ENCODE measurements at regions not wholly inside any gene's neighbourhood (a gene's known extent, or its start where the extent isn't known, plus 50 kb on each side); places are given as distances from the start of the nearest gene placed in this dataset.

- DNase-seq = no peak
Observed at GRCh38 chr6:43865932-43866645, 96.1 kb downstream of the VEGFA start.

- DNase-seq = no peak
Observed at GRCh38 chr6:43865086-43865485, 95.1 kb downstream of the VEGFA start.

DNA sequence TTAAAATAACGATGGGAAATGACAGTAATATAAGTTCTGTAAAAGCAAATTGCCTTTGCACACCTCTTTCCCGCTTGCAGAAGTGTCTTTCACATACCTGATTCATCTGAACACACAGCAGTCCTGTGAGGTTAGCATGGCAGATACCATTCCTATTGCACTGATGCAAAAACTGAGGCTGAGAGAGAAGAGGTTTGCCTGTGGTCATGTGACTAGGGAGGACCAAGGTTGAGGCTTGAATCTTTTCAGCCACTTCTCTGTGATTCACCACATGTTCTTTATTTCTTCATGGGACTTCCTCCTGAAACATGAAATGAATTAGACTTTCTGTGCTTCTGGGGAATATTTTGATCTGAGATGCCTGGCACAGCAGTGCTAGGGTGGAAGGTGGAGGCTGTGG is 92.9 kb downstream of the VEGFA start:
- DNase-seq = no peak

GRCh38 chr6:43861212-43861894 is 91.3 kb downstream of the VEGFA start:
- no peak for DNase-seq

GRCh38 chr6:43860285-43860684 is 90.3 kb downstream of the VEGFA start:
- no peak for DNase-seq

DNA sequence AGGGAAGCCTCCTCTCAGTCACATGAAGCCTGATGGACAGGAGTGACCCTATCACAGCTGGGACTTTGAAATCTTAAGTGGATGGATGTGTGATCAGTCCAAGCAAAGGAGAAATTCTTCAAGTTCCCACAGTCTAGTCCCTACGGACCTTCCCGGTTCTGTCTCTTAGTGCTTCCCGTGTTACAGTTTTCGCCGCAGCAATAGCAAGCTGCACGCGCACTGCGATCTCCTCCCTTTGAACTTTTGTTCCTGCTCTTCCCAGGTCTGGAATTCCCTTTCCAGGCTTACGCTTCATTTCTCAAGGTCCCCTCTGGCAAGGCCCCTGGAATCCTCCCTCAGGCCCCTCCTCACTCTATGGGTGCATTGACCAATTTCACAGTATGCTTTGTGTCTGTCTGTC is 89.2 kb downstream of the VEGFA start:
- no peak for DNase-seq

- no peak for DNase-seq
Observed at GRCh38 chr6:43858161-43859153, 88.4 kb downstream of the VEGFA start.

DNA sequence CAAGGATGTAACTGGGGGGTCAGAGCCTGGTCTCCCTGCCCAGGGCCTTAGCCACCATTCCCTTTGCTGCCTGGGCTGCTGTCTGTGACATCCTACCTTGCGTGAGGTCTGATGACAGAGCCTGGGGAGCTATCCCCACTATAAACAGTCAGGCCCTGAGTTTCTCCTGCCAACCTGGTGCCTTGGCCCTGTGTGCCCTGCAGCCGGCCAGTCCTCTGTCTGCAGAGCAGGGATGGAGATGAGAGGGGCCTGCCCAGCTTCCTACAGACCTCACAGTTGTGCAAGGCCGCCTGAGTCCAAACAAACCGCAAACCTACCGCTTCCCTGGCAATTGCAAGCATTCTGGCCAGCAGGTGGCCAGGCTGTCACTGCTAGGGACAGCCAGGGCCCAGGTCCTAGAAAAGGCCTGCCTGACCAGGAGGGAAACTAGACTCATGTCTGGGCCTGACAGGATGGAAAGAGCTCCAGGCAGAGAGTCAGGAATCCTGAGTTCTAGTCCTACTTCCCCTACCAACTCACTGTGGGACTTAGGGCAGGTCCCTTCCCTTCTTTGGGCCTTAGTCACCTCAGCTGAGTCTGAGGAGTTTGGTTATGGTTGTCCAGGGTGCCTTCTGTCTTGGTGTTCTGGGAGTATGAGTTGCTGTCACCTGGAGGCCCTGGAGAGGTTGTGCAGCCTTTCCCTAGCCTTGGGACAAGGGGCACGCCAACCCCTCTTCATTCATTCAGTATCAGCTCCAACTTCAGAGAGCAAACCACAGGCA is 86.2 kb downstream of the VEGFA start:
- no peak for DNase-seq

DNA sequence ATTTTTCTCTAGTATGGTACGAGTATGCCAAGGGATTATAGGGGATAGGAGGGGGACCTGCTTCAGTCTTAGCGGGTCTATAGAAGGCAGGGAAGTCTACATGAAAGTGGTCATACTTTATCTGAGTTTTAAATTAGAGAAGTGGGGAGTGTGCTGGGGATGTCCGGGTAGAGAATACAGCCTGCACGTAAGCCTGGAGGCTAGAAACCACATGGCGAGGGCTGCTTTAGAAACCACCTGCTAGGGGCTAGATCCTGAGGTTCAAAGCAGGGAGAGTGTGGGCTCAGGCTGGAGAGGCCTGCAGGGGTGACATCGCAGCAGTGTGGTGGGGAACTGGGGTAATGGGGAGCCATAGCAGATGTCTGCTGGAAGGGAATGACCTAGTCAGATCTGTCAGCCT is 85.2 kb downstream of the VEGFA start:
- no peak for DNase-seq

DNA sequence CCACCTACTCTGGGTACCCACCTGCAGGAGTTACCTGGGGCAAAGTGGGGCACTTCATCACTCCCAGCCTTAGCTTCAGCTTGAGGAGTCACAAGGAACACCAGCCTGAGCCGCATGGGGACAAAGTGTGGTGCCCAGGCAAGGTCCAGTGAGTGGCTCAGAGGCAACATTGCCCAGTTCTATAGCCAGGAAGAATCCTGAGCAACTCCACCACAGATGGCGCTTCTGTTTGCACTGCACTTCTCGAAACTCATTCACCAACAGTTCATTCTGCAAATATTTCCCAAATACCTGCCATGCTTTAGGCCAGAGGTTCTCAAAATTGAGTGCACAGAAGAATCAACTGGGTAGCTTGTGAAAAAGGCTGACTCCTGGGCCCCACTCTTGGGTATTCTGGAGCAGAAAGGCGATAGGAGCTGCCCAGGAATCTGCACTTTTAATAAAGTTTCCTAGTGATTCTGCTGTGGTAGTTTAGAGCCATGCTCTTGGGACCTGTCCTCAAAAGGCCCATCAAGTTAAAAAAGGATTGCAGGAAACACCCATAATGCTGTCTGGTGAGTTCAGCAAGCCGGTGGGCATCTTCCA is 83.1 kb downstream of the VEGFA start:
- DNase-seq = no peak

DNA sequence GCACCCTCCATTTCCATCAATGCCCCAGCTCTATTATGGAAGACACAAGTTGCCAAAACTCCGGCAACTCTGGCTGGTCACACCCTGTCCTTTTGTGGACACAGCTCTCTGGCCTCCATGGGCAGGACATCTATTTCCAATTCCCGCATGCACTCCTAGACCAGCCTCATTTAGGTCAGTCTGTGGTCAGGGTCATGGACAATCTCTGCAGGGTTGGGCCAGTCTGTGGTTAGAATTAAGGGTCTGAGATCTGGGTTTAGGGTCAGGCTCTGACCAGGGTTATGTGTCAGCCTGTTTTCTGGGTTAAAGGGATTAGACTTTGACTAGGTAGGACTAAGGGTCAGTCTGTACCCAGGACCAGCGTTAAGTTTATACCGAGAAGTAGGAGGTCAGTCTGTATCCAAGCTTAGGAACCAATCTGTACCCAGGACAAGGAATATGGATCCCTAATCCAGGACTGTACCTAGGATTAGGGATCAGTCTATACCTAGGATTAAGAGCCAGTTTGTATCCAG is 82.4 kb downstream of the VEGFA start:
- DNase-seq = no peak

DNA sequence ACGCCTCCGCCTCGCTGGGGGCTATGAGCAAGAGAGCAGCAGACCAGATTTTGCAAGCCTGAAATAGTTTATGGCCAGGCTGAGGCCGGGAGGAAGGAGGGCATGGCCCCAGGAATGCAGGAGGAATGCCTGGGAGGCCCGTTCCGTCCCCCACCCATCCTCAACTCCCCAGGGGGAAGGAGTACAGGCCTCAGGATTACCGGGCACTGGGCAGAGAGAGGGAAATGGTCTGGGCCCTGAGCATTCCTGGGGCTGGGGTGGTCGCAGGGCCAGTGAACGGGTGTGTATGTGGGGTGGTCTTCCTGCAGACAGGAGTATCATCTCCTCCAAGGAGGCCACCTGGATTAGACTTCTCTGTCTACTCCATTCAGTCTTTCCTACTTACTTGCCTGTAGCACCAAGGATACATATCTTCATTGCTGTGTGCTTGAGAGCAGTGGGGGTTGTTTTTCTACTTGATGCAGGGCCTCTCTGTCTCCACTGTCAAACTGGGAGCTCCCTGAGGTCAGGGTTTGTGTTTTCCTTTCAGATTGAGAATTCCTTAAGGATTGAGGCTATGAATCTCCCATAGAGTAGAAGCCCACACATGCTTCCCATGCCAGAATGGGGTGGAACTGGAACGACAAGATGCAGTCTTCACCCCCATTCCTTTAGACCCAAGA is 81.3 kb downstream of the VEGFA start:
- no peak for DNase-seq

GRCh38 chr6:43850314-43851203 is 80.5 kb downstream of the VEGFA start:
- DNase-seq = no peak

DNA sequence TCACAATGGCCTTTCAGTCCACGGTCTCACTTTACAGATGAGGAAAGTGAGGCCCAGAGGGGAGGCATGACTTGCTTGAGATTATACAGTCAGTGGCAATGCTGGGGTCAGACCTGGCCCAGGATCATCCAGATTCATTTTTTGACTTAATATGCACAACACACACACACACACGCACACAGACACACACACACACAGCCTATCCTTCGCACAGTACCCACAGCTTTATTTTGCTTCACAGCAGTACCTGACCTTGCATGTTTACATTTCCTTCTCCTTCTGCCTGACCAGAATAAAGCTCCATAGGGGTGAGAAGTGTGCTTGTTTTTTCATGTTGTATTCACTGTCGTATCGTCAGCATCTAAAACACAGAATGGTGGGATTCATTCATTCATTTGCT is 79.8 kb downstream of the VEGFA start:
- no peak for DNase-seq

DNA sequence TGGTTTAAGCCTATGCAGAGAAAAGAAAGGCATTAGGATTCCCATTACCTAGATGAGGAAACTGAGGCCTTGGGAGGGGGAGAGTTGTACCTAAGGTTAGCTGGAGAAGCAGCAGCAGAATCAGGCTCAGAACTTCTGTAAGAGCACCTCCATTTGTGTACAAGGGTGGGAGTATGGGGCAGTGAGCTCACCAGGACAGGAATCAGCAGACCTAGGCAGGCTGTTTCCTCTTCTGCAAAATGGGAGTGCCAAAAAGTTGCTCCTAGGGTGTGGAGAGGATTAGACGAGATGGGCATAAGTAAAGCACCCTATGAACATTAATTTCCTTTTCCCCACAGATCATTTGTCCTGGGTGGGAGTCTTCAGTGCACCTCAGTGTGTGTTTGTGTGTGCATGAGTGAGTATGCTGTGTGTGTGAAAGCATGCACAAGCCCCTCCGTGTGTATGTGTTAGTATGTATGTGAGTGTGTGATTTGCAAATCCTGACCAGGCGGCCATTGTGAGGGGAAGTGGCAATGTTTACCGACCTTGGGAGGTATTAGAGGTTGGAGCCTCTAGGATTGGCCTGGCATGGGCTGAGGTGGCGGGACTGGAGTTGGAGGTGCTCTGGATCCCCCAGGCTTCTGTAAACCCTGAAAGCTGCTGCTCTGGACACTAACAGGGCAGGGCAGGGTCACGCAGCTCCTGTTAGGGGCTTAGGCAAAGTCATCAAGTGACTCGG is 78.8 kb downstream of the VEGFA start:
- DNase-seq = no peak

- DNase-seq = no peak
Observed at GRCh38 chr6:43847741-43848630, 78.0 kb downstream of the VEGFA start.

DNA sequence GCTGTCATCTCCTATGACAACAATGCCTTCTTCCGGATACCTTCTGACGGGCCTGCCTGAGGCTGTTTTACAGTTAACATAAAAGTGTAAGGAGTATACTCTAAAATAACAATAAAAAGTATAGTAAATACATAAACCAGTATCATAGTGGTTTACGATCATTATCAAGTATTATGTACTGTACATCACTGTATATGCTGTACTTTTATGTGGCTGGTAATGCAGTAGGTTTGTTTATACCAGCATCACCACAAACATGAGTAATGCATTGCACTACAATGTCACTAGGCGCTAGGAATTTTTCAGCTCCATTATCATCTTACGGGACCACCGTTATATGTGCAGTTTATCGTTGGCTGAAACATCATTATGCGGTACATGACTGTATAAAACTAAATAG is 76.5 kb downstream of the VEGFA start:
- no peak for DNase-seq

GRCh38 chr6:43845646-43846045 is 75.6 kb downstream of the VEGFA start:
- no peak for DNase-seq
